Hematopoietic multipotent progenitor cell treated with erythropoietin and hydrocortisone succinate and interleukin-3 and kit ligand, for 15 days (in vitro differentiated cells): ENCODE measurements at regions not wholly inside any gene's neighbourhood (a gene's known extent, or its start where the extent isn't known, plus 50 kb on each side); places are given as distances from the start of the nearest gene placed in this dataset.

ENCODE experiments used
- DNase-seq: peaks from one replicate; pipeline ENCODE4 v3.0.0-alpha.2; 2015; ENCODE audit warnings: low spot score

DNA sequence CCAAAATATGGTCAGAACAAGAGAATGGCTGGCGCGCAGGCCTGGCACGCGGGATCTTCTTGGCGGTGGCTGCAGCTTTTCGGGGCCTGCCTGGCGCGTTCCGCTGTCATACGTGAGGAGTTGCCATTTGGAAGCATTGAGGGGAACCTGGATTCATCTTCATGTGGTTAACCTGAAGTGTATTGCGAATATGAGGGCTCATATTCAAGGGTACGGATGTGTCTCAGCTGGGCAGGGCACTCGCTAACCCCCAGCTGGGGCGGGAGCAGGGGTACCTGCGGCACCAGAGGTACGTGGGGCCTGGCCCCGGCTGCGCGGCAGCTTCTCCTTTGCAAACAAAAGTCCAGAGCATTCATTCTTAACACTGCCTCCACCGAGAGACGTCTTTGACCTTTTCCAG, 605.6 kb downstream of the QKI start:
- DNase-seq = no peak

DNA sequence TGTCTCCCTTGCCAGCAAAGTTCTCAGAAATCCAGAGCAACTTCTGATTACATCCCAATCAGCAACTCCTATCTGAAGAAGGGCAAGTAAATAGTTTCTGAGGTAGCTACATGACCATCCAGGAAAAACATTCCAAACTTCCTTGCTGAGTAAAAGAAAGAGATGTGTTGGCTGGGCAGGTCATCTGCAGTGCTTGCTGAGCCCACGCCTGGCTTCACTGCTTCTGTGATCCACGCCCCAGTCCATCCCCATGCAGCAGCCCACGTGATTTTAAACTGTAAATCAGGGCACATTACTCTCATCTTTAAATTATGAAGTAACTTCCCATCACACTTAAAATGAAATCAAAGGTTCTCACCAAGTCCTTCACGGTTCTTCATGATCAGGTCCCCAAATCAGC, 603.6 kb downstream of the QKI start:
- no peak for DNase-seq

DNA sequence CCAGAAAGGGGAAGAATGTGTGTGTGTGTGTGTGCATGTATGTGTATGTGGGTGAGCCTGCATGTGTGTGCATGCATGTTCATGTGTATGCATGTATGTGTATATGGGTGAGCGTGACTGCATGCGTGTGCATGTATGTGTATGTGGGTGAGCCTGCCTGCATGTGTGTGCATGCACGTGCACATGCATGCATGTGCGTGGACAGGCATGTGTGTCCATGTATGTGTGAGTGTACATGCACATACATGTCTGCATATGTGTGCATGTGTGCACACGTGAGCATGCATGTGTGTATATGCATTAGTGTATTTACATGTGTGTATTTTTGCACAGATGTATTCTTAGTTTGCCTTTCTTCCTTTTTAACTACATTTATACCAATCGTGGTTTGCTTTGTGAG, 601.5 kb downstream of the QKI start:
- no peak for DNase-seq

DNA sequence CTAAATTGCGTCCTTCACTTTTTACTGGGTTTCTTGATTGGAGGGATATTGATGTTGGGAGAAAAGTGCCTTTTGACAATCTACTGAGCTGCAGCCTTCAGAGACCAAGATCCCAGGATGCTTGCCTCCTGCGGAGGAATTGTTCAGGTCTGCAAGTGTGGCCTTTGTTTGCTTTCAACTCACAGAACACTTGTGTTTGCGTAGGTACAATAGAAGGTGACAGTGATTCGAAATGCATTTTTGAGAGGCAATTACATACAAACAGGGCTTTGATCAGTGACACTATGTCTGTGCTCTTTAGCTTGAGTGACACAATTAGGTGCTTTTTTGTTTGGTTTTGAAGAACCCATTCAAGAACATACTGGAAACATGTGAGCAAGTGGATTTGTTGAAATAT, 600.6 kb downstream of the QKI start:
- DNase-seq = no peak

DNA sequence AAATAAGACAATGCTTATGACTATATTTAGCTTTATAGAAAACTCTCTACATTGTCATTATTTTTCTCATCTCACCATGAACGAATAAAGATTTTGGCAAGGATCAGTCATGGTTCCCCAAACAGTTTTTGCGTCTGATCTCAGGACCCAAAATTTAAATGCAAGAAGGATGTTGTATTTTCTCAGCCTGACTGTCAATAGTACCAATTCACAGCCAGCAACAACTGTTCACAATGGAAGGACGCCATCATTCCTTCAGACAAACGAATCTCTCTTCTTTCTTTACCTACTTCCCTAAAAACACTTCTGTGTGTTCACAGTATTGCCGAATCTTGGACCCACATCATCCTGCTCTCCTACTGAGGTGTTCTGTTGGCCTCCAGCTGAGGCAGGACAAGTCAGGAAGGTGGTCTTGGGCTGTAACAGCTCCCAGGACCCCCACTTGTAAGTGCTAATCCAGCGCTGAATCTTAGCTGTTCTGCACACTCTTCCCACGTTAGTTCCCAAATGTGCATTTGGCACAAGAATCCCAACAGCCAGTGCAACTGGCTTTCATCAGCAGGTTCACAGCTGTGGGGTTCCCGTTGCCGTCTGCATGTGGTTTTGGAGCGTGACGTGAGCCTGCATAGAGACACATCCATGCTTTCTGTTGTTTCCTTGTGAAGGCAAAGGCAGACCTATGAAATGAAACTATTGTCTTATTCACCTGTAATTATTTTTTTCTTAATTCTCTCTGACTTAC, 600.0 kb downstream of the QKI start:
- no peak for DNase-seq

DNA sequence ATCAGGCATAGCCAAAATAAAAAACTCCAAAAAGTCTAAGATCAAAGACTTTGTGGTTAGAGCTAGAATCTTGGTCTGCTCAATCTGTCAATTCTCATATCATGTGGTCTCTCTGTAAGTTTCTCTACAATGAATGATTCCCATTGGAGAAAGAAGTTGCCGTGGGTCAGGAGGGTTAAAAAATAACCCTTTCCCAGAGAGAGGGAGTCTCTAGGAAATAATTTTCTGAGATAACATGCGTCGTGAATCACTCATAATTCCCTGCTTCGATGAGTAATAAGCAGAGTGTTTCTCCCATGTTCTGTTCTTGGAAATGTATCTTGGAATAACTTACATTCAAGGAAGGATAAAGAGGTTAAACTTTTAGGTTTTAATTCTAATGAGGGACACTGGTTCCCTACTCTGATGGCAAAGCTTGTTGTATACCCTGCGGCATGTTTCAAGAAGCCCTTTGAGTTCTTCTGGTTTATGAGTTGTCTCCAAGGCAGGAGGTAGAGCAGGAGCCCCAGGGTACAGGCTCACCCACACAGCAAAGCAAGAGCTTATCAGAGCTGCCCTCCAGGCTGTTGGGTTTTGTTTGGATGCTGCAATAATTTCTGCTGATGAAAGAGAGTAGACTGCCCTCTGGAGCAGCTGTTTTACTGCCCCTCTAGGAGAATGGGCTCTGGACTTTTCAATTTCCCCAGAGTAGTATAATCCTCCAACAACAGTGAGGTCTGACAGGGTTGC, 599.1 kb downstream of the QKI start:
- no peak for DNase-seq

DNA sequence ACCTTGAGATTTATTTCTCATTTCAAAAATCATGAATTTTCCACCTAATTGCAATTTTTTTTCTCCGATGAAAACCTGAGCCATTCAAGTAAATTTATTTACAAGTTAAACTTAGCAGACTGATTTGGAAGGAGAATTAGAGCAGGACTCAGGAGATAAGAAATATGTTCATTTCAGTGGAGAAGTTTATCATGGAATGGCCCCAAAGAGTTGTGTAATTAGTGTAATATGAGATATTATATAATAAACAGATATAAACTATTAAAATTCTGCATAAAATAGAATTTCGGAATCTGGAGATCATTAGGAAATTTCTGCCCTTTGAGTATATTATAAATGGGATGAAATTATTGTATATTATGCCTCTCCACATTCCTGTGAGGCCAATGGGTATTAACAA, 596.8 kb downstream of the QKI start:
- DNase-seq = no peak

DNA sequence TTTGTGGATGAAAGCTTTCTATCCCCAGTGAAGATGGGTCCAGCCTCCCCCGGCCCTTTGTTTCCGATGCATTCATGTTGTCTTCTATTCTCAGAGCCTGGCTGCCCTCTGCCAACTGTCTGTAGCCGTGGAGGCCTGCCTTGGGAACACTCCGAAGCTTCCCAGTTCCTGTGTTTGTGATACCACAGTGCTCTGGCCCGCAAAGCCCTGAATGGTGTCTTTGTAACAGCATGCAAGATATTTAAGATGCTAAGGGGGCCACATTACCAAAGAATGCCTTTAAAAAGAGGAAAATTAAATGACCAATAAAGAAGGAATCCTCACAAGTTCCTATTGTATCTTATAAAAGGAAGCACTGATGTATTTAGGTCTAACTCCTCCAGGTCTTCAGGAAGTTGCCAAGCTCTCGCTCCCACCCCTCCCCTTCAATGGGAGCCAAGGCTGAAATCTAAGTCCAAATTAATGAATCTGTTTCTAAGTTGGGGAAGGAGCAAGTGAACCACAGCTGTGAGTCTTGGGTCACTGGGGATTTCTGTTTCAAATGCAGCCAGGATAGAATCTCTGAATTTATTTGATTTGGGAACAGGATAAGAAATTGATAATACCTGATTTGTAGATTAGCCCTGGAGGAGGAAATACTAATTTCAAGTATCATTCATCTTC, 596.1 kb downstream of the QKI start:
- no peak for DNase-seq

DNA sequence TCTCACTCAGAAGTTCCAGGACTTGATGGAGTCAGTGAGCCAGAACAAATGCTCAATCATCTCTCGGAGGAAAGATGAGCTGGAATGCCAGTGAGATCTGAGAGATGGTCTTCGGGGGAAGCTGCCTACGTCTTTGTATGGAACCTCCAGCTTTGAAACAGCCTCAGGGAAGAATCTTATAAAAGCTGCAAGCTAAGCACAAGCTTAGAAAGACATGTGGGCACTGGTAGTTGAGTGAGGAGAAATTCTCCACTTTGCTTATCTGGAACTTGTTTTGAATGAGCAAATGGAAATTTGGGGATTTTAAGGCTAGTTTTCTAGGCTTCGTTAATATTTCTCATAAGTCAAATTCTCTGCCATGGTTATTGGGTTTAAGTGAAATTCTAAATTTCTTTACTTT, 594.4 kb downstream of the QKI start:
- DNase-seq = no peak

DNA sequence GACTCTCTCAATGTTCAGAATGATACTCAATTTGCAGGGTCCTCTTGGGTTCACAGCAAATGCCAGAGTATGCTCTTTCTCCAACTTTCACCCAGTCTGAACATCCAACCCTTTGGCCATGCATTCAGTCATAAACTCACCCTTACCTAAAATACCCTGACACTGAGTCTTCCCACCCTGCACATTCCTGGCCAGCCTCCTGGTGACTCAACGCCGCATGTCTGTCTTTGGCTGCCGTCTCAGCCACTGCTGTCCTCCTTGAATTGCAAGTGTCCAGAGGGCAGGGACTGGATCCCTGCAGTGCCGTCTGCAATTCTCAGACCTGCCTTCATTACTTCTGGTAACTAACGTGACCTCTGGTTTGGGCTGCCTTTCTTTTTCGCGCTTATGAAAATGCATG, 593.4 kb downstream of the QKI start:
- DNase-seq = no peak

DNA sequence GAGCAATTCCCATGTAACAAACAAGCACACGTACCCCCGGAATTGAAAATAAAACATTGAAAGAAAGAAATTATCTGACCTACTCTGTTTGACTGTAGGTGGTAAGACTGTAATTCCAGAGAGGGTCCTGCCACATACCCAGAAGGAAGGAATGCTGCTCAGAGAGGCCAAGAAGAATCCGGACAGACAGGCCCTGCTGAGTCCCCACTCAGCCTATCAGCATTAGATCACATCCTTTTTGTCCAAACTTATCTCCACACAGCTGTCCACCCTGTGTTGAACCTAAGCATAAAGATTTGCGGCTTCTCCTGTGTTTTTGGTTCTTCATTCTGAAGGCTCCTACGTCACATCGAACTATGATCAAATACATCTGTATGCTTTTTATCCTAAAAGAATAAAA, 591.9 kb downstream of the QKI start:
- no peak for DNase-seq

DNA sequence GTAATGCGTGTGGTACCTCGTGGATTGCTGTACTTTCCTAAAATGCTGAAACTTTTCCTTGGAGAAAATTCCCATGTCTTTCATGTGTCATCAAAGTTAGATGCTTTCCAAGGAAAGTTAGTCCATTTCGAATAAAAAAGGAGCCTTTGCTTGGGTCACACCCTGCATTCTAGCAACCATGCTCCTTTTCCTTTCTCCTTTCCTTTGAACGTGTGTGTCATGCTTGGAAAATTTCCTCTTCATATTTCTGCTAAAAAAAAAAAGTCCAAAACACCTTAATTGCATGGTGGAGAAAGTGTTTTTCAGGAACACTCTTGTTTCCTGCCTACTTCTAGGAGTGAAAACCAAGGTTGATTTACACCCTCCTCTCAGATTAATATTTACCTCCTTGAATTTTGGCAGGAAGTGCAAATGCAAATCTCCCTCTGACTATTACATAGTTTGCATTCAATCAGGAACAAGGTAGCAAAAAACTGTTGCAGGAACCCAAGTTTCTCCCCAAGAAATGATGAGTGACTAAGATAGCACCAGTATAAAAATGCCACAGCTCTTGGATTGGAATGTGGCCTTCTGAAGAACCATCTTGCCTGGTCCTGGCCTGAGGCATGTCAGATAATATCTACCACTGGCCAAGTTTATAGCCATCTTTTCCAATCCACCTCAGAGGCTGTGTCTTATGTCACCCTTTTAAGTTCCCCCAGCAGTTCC, 590.6 kb downstream of the QKI start:
- DNase-seq = no peak

DNA sequence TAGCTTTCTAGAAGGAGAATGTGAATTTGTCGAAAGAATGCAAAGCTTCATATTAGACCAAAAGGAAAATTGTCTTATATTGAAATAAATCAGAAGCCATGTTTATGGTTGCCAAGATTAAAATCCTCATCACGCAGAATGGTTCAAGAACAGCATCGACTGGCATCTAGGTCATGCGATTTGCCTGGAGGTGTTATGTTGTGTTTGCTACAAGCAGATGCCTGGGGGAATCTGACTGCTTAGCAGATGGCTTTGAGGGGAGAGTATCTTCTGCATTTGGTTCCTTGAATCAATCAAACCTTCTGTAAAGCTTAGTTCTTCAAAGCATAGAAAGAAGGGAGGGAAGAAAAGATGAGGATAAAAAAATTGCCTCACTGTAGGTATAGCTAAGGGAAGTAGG, 585.8 kb downstream of the QKI start:
- DNase-seq = no peak

DNA sequence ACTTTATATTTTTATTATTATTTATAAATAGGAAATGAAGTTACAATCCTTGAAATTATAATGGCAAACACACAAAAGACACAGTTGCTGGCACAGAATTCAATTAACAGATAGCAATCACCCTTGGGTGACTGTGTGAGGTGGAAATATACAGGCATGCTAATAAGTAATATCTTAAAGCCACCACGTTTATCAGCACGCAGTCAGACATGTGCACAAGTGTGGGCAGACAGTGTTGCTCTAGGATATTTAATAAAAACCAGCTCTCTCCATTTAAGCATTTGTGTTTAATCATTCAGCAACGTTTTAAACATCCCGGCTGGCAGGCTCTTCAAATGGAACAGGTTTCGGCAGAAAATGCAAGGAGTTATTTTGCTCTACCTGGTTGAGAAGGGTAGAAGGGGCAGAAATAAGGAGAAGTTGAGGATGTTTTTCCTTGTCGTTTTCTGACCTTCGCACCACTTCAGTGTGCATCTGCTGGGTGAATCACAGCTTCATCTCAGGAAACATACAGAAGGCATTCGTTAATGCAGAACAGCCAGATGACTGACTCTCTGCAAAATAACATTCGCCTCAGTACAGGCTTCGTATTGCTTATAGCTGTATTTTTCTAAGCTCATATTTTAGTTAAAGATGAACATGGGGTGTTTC, 585.1 kb downstream of the QKI start:
- no peak for DNase-seq

DNA sequence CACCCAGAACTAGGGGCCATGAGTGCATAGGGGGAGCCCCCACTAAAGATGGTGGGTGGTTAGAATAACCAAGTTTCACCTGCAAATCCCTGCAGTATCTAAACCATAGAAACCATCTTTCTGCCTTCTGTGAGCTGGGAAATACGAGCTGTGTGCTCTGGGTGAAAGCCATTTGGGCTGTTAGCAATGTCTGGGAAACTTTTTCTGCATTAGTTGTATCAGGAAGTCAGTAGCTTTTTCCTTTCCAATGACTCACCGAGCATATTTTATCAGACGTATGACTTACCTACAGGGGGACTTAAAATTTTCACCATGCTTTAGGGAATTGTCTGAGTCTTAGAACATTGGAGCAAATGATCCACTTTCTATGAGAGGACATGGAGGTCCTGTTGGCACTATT, 584.0 kb downstream of the QKI start:
- DNase-seq = no peak

DNA sequence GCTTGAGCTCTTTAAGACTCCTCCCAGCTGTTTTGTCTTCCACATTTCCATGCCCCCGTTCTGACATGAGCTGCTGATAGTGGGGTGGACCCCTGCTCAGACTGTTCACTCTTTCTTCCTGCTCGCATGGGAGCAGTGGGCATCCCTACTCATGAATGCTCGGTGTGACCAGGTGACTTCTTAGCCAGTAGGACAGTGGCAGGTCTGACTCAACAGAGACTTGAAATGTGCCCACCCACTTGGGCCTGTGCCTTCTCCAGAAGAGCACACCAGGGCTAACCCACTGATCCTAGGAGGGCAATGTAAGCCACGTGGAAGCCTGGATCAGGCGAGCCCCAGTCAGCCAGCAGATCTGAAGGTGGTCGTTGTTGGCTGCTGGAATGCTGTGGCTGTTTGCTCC, 582.0 kb downstream of the QKI start:
- no peak for DNase-seq

DNA sequence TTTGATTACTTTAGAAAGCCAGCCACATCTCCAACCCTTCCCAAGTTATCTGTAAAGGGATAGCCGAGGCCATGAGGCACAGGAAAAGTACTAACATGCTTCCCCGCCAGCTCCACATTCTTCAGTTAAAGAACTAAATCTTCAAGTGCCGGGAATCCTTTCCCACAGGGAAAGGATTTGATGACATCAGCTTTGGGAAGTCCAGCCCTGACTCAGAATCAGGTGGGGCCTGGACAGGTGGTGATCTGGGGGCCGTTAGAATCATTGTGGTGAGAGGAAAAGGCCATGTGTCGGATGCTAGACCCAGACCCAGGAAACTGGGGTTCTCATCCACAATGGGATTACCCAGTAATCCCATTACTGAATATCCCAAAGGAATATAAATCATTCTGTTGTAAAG, 580.0 kb downstream of the QKI start:
- DNase-seq = no peak

DNA sequence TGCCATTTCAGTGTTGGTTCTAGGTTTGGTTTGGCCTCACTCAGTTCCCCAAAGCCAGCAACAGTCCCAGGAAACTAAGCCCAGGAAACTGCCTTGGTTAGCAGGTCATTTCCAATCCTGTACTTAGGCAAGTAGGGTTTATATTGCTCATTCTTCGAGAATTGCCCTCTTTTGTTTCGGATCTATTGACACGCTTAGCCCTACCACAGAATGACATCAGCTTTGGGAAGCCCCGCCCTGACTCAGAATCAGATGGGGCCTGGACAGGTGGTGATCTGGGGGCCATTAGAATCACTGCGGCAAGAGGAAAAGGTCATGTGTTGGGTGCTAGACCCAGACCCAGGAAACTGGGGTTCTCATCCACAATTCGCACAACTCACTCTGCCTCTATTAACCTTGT, 578.2 kb downstream of the QKI start:
- no peak for DNase-seq

DNA sequence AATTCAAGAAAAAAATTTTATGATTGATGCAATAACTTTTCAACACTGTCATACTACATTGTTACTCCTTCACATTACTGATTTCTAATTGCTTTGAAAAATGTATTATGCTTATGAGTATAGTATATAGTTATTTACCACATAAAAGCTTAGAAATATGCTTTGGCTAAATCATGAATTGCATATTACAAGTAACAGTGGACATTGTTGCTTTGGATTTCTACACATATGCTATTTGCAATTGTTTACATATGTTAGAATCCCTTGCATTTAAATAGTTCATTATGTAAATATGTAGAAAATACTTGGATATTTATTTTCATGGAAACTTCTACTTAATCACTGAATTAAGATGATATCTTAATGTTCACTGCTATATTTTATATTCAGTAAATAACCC, 577.5 kb downstream of the QKI start:
- no peak for DNase-seq

DNA sequence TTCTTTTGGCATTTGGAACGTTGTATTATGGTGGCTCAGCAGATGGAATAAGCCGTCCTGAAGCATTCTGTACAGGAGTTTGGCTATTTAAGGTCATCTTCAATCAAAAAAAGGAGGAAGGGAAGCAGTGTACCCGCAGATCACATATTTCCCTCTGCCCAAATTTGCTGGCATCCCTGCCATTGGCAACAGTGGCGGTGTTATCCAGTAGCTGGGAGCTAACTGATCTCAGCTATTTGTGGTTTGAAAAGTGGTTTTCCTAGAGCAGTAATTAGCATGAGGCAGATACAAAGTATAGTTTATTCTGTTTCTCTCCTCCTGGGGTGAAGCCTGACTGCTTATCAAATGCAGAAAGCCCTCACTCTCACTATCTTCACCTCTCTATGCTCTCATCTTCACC, 576.8 kb downstream of the QKI start:
- no peak for DNase-seq

DNA sequence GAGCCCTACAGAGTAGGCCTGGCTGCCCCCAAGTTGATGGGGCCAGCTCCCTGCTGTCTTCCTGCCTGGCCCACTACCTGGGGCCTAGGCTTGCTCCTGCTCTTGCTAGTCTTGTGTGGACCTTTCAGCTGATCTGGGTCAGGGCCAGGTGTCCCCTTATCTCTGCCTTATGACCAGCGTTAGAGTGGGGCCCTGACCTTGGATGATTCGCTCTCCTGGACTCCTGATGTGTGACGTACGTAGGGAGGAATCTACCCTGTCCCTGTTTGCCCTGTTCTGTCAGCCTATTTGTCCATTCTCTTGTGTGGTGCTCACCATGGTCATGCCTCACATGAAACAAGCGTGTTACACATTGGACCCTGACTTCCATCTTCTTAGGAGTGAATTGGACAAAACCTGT, 571.8 kb downstream of the QKI start:
- no peak for DNase-seq

DNA sequence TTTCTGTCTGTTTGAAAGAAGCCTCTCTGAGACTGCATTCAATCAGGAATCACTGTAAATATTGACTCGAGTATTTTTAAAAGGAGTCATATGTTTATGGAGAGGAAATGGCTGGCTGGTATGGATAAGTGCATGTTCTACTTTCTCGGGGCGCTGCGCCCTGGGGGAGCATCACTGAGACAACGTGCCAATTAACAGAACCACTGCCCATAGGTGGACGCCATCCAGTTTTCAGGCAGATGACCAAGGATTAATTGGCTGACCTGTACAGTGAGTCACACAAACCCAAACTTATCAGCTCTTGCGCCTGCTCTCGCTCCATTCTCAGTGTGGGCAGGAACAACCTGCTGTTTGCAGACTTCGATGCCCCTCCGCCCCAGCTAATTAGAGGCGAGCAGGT, 571.2 kb downstream of the QKI start:
- no peak for DNase-seq
